IMR-90 (cell line): ENCODE measurements at regions not wholly inside any gene's neighbourhood (a gene's known extent, or its start where the extent isn't known, plus 50 kb on each side); places are given as distances from the start of the nearest gene placed in this dataset.

ENCODE experiments used
- ATAC-seq: fragments of 200-7000 bp; cut with Tn5 transposase; 2 replicates; pipeline ENCODE4 v1.9.1; 2020; ENCODE audit warnings: low read depth, mild to moderate bottlenecking, moderate library complexity
- BruUV-seq: library from RNA; stranded (reverse); fragments of 400-500 nt; replicated peaks from 2 replicates; lab custom pipeline; 2021; lab: Mats Ljungman, UMichigan
- CTCF ChIA-PET: fragments of 300-600 bp; formaldehyde crosslinking; extraction: SDS; loops from one replicate; lab custom pipeline; 2021; ENCODE audit warnings: antibody characterized with exemption; lab: Yijun Ruan, JAX
- POLR2A ChIA-PET: fragments of 300-600 bp; sonication (Branson Sonifier 250); formaldehyde crosslinking; loops from one replicate; lab custom pipeline; 2022; ENCODE audit warnings: antibody characterized with exemption; ENCODE audit not compliant: unreplicated experiment; lab: Charles Lee
- DNase-seq: peaks from one replicate; pipeline ENCODE4 v3.0.0; 2013
- H2AFZ ChIP-seq: replicated peaks from 2 replicates; pipeline ENCODE3; 2013; ENCODE audit warnings: low read length, mild to moderate bottlenecking; ENCODE audit not compliant: poor library complexity
- H2AK5ac ChIP-seq: 2 replicates; pipeline ENCODE4 v1.6.1; 2013; ENCODE audit warnings: low read depth, low read length, inconsistent platforms
- H2AK9ac ChIP-seq: replicated peaks from 2 replicates; pipeline ENCODE3; 2013; ENCODE audit warnings: mild to moderate bottlenecking, low read depth, low read length, moderate library complexity; ENCODE audit not compliant: poor library complexity
- H2BK120ac ChIP-seq: 2 replicates; pipeline ENCODE4 v1.6.1; 2013; ENCODE audit warnings: low read depth, low read length, inconsistent platforms
- H2BK15ac ChIP-seq: 3 replicates; pipeline ENCODE4 v1.6.1; 2013; ENCODE audit warnings: low read depth, low read length, inconsistent platforms
- H2BK20ac ChIP-seq: 2 replicates; pipeline ENCODE4 v1.6.1; 2013; ENCODE audit warnings: low read depth, mild to moderate bottlenecking, inconsistent platforms, low read length, moderate library complexity
- H2BK5ac ChIP-seq: 2 replicates; pipeline ENCODE4 v1.6.1; 2013; ENCODE audit warnings: mild to moderate bottlenecking, low read depth, low read length, inconsistent platforms; ENCODE audit not compliant: poor library complexity, severe bottlenecking
- H3K14ac ChIP-seq: replicated peaks from 2 replicates; pipeline ENCODE4 v1.6.1; 2013; ENCODE audit warnings: low read depth, low read length, inconsistent platforms
- H3K18ac ChIP-seq: 2 replicates; pipeline ENCODE4 v1.6.1; 2013; ENCODE audit warnings: low read depth, low read length, control low read depth
- H3K23ac ChIP-seq: 2 replicates; pipeline ENCODE4 v1.6.1; 2013; ENCODE audit warnings: low read depth, low read length, inconsistent platforms
- H3K27ac ChIP-seq: 2 replicates; pipeline ENCODE4 v1.5.1; 2013; ENCODE audit warnings: mild to moderate bottlenecking, control low read depth, low read length; ENCODE audit not compliant: insufficient read depth
- H3K27me3 ChIP-seq: 2 replicates; pipeline ENCODE4 v1.6.1; 2013; ENCODE audit warnings: low read length; ENCODE audit not compliant: control insufficient read depth, insufficient read depth
- H3K36me3 ChIP-seq: 2 replicates; pipeline ENCODE4 v1.6.1; 2013; ENCODE audit warnings: low read length, mixed read lengths; ENCODE audit not compliant: control insufficient read depth, insufficient read depth
- H3K4ac ChIP-seq: 2 replicates; pipeline ENCODE4 v1.6.1; 2013; ENCODE audit warnings: low read depth, low read length, inconsistent platforms
- H3K4me1 ChIP-seq: 2 replicates; pipeline ENCODE4 v1.6.1; 2013; ENCODE audit warnings: low read length, mixed read lengths; ENCODE audit not compliant: control insufficient read depth, insufficient read depth
- H3K4me2 ChIP-seq: 2 replicates; pipeline ENCODE4 v1.6.1; 2013; ENCODE audit warnings: low read depth, mild to moderate bottlenecking, control low read depth, low read length, moderate library complexity
- H3K4me3 ChIP-seq: 2 replicates; pipeline ENCODE4 v1.5.1; 2013; ENCODE audit warnings: low read depth, mild to moderate bottlenecking, control low read depth, low read length, moderate library complexity; ENCODE audit not compliant: insufficient read depth
- H3K56ac ChIP-seq: 2 replicates; pipeline ENCODE4 v1.6.1; 2013; ENCODE audit warnings: low read length, inconsistent platforms; ENCODE audit not compliant: insufficient read depth; ENCODE audit errors: extremely low read depth
- H3K79me1 ChIP-seq, 2 experiments: 2 replicates each; pipeline ENCODE4 v1.6.1; 2013; ENCODE audit warnings: low read length in 2 of 2, inconsistent platforms in 1 of 2, low read depth in 1 of 2
- H3K9ac ChIP-seq: 2 replicates; pipeline ENCODE4 v1.6.1; 2013; ENCODE audit warnings: low read depth, low read length, control low read depth
- H3K9me1 ChIP-seq: 2 replicates; pipeline ENCODE4 v1.6.1; 2013; ENCODE audit warnings: low read length, inconsistent platforms; ENCODE audit not compliant: insufficient read depth
- H3K9me3 ChIP-seq: 2 replicates; pipeline ENCODE4 v1.6.1; 2013; ENCODE audit warnings: low read length; ENCODE audit not compliant: control insufficient read depth, insufficient read depth
- H4K20me1 ChIP-seq: 2 replicates; pipeline ENCODE4 v1.6.1; 2013; ENCODE audit warnings: low read length, inconsistent platforms; ENCODE audit not compliant: insufficient read depth
- H4K5ac ChIP-seq: 2 replicates; pipeline ENCODE4 v1.6.1; 2013; ENCODE audit warnings: mild to moderate bottlenecking, low read depth, low read length, control low read depth
- H4K8ac ChIP-seq, 2 experiments: 2 replicates each; pipeline ENCODE4 v1.6.1; 2013; ENCODE audit warnings: low read depth in 2 of 2, low read length in 2 of 2, control low read depth in 1 of 2, inconsistent platforms in 1 of 2
- H4K91ac ChIP-seq: 2 replicates; pipeline ENCODE4 v1.6.1; 2013; ENCODE audit warnings: low read depth, low read length, inconsistent platforms; ENCODE audit not compliant: insufficient read depth
- BHLHE40 ChIP-seq: fragments of 150-350 bp; IDR thresholded peaks from 2 replicates; pipeline ENCODE4 v1.6.1; 2016; ENCODE audit warnings: mild to moderate bottlenecking, low read depth, low read length
- CHD1 ChIP-seq: IDR thresholded peaks from 2 replicates; pipeline ENCODE4 v1.6.1; 2012; ENCODE audit warnings: low read depth, low read length, improper control_type of control experiment
- CTCF ChIP-seq: conservative IDR thresholded peaks from 2 replicates; pipeline ENCODE4 v1.5.1; 2012; ENCODE audit warnings: mild to moderate bottlenecking, low read depth, low read length, improper control_type of control experiment
- FOS ChIP-seq: fragments of 150-350 bp; IDR thresholded peaks from 2 replicates; pipeline ENCODE4 v1.6.1; 2016; ENCODE audit warnings: low read depth, low read length
- MAFK ChIP-seq: IDR thresholded peaks from 2 replicates; pipeline ENCODE4 v1.6.1; 2012; ENCODE audit warnings: low read depth, low read length, improper control_type of control experiment
- MAZ ChIP-seq: IDR thresholded peaks from 2 replicates; pipeline ENCODE4 v1.6.1; 2012; ENCODE audit warnings: low read depth, mild to moderate bottlenecking, low read length, improper control_type of control experiment, moderate library complexity, borderline replicate concordance
- NFE2L2 ChIP-seq: fragments of 150-350 bp; IDR thresholded peaks from 2 replicates; pipeline ENCODE4 v1.6.1; 2016; ENCODE audit warnings: low read depth, mild to moderate bottlenecking, low read length
- POLR2A ChIP-seq: IDR thresholded peaks from 2 replicates; pipeline ENCODE4 v1.6.1; 2012; ENCODE audit warnings: mild to moderate bottlenecking, low read depth, low read length
- RAD21 ChIP-seq: IDR thresholded peaks from 2 replicates; pipeline ENCODE4 v1.6.1; 2012; ENCODE audit warnings: low read length, improper control_type of control experiment
- RCOR1 ChIP-seq: IDR thresholded peaks from 2 replicates; pipeline ENCODE4 v1.6.1; 2012; ENCODE audit warnings: mild to moderate bottlenecking, low read length, improper control_type of control experiment; ENCODE audit not compliant: insufficient replicate concordance
- SMC3 ChIP-seq: fragments of 150-350 bp; IDR thresholded peaks from 2 replicates; pipeline ENCODE4 v1.6.1; 2016; ENCODE audit warnings: low read depth, mild to moderate bottlenecking, antibody characterized with exemption, low read length, moderate library complexity
- USF2 ChIP-seq: fragments of 150-350 bp; IDR thresholded peaks from 2 replicates; pipeline ENCODE4 v1.6.1; 2017; ENCODE audit warnings: mild to moderate bottlenecking, antibody characterized with exemption, low read length, low read depth
- WGBS, 2 experiments: methylation state at CpG; one replicate each; pipeline versions ENCODE4 v1.1.5 to v1.1.7; 2013; ENCODE audit warnings: missing lambda C conversion rate in 2 of 2; ENCODE audit not compliant: insufficient read length in 1 of 2; ENCODE audit errors: extremely low coverage in 2 of 2; 5-methylcytosine and 5-hydroxymethylcytosine counted together
- dilution Hi-C: fragments of 300-500 bp; cut with HindIII; formaldehyde crosslinking; loops from one replicate; pipeline ENCODE4 v1.14.3; 2018; ENCODE audit warnings: low sequenced_read_pairs; ENCODE audit not compliant: unreplicated experiment
- in situ Hi-C: fragments of 300-500 bp; cut with MboI; formaldehyde crosslinking; loops from 3 replicates; pipeline ENCODE4 v1.14.3; 2019; ENCODE audit warnings: low sequenced_read_pairs, inconsistent platforms, mixed read lengths
- intact Hi-C: fragments of 100-400 bp; cut with micrococcal nuclease; formaldehyde crosslinking; loops from 2 replicates; pipeline ENCODE4 v1.10.0; 2022
- TF ChIP-seq, protein P1 (sequence below): fragments of 150-350 bp; IDR thresholded peaks from 2 replicates; pipeline ENCODE4 v1.6.1; 2016; ENCODE audit warnings: low read depth, mild to moderate bottlenecking, low read length, moderate library complexity, borderline replicate concordance

- POLR2A ChIA-PET: no interaction called here
- in situ Hi-C loops: no loop called here
Measured at GRCh38 chr1:229905031-229905545, 161.9 kb upstream of the GALNT2 start.

More at GRCh38 chr1:229905031-229905545, 161.9 kb upstream of the GALNT2 start:
- Histone ChIP-seq H3K9ac (no peak overlapping the region), H2AK5ac (no peak overlapping the region), H3K4ac (no peak overlapping the region), H3K79me1 (no peaks in the 10 kb centered on the region), H4K91ac (no peak overlapping the region), H3K23ac (no peak overlapping the region), H4K20me1 (no peaks in the 10 kb centered on the region), H3K36me3 (no peaks in the 10 kb centered on the region), H2BK20ac (no peak overlapping the region), H3K56ac (no peak overlapping the region), H4K5ac (no peak overlapping the region), H3K9me1 (no peaks in the 10 kb centered on the region), H4K8ac (no peak overlapping the region), H3K27ac (no peak overlapping the region), H2BK5ac (no peak overlapping the region), H2BK15ac (no peak overlapping the region), H2AK9ac (no peak overlapping the region), H2AFZ (no peak overlapping the region), H3K27me3 (no peaks in the 10 kb centered on the region; the same call in 1 of the 2 replicates), H3K9me3 (no peaks in the 10 kb centered on the region), H3K18ac (no peak overlapping the region), H3K4me2 (no peak overlapping the region), H3K4me1 (no peaks in the 10 kb centered on the region), H3K14ac (no peak overlapping the region), H2BK120ac (no peak overlapping the region), H3K4me3 (no peak overlapping the region)
- dilution Hi-C loops: no loop called here
- BruUV-seq: no TSS peak
- ATAC-seq (no peak), DNase-seq (no peak)
- intact Hi-C loops: no loop called here
- 42% methylated on average over 2 of the region's 7 CpGs; no CpG with 5 or more reads in 1 of the 2 experiments for WGBS, 2 experiments
- no peak for TF ChIP-seq BHLHE40
- TF ChIP-seq FOS: no peak
- TF ChIP-seq RCOR1: no peak
- no peak for TF ChIP-seq MAFK
- no peak for TF ChIP-seq CTCF
- TF ChIP-seq MAZ: no peak
- no peak for TF ChIP-seq POLR2A
- no peak for TF ChIP-seq CHD1
- TF ChIP-seq SMC3: no peak
- TF ChIP-seq USF2: no peak
- TF ChIP-seq, protein P1, sequence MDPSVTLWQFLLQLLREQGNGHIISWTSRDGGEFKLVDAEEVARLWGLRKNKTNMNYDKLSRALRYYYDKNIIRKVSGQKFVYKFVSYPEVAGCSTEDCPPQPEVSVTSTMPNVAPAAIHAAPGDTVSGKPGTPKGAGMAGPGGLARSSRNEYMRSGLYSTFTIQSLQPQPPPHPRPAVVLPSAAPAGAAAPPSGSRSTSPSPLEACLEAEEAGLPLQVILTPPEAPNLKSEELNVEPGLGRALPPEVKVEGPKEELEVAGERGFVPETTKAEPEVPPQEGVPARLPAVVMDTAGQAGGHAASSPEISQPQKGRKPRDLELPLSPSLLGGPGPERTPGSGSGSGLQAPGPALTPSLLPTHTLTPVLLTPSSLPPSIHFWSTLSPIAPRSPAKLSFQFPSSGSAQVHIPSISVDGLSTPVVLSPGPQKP: no peak
- TF ChIP-seq NFE2L2: no peak
- TF ChIP-seq RAD21: no peak
- CTCF ChIA-PET: no interaction called here
